Adrenal gland (tissue), 9 donors: ENCODE measurements at regions not wholly inside any gene's neighbourhood (a gene's known extent, or its start where the extent isn't known, plus 50 kb on each side); places are given as distances from the start of the nearest gene placed in this dataset.

Experiments used
- DNase-seq, 7 donors: peaks; one replicate each; pipeline ENCODE4 v3.0.0-alpha.2; 2019 to 2020
- H3K27ac ChIP-seq, 5 donors: fragments of 200-600 bp; sonication (generic) in 4 of 5; 1 replicate in 3 of 5; 2 replicates in 2 of 5; pipeline versions ENCODE4 v1.5.1 to v1.8.0; 2016 to 2020; ENCODE audit warnings: mild to moderate bottlenecking in 1 of 5
- H3K27me3 ChIP-seq: fragments of 200-600 bp; 2 replicates; pipeline ENCODE4 v1.8.0; 2021
- H3K36me3 ChIP-seq, 2 donors: fragments of 200-600 bp; replicated peaks in 1 of 2; 1 replicate in 1 of 2; 2 replicates in 1 of 2; pipeline versions ENCODE4 v1.5.1 to v1.8.0; 2018 to 2022
- H3K4me1 ChIP-seq, 2 donors: fragments of 200-600 bp; replicated peaks in 1 of 2; 1 replicate in 1 of 2; 2 replicates in 1 of 2; pipeline versions ENCODE4 v1.5.1 to v1.8.0; 2018 to 2021
- H3K4me3 ChIP-seq, 4 donors: fragments of 200-600 bp; sonication (generic) in 3 of 4; one replicate each; pipeline ENCODE4 v1.5.1; 2016 to 2018
- H3K9me3 ChIP-seq, 3 donors: fragments of 200-600 bp; sonication (generic) in 1 of 3; replicated peaks in 1 of 3; 1 replicate in 2 of 3; 2 replicates in 1 of 3; pipeline versions ENCODE4 v1.5.1 to v1.8.0; 2016 to 2021
- POLR2A ChIP-seq, 2 donors: fragments of 450-650 bp; IDR thresholded peaks; one replicate each; pipeline ENCODE4 v1.6.1; 2017; ENCODE audit warnings: antibody characterized with exemption in 2 of 2, mild to moderate bottlenecking in 2 of 2, moderate library complexity in 1 of 2
- WGBS, 4 donors: extraction: QIAGEN DNeasy Blood & Tissue Kit in 2 of 4; methylation state at CpG; one replicate each; pipeline versions ENCODE4 v1.1.5 to v1.1.7; 2013 to 2017; 5-methylcytosine and 5-hydroxymethylcytosine counted together
- intact Hi-C, 2 donors: fragments of 100-400 bp; cut with DNase I; formaldehyde crosslinking; loops; one replicate each; pipeline versions ENCODE4 v1.14.1 to v1.15.0; 2022 to 2023
- TF ChIP-seq, protein P1 (sequence below), 6 experiments: fragments of 450-650 bp in 4 of 6; fragments of 200-600 bp in 2 of 6; sonication (generic) in 1 of 6; IDR thresholded peaks; 1 replicate in 5 of 6; 2 replicates in 1 of 6; pipeline versions ENCODE4 v1.5.1 to v1.8.0; 2016 to 2021; ENCODE audit warnings: antibody characterized with exemption in 6 of 6, mild to moderate bottlenecking in 2 of 6, moderate library complexity in 1 of 6
- donor health status: healthy with polysubstance abuse.
- donor health status: Bipolar disorder and iron deficiency.
- donor health status: DM: yes; HTN: yes; CAD: no.
- donor health status: DM: no; HTN: no; CAD: no.
- donor health status: DM: no; HTN: no; CAD: no.

DNA sequence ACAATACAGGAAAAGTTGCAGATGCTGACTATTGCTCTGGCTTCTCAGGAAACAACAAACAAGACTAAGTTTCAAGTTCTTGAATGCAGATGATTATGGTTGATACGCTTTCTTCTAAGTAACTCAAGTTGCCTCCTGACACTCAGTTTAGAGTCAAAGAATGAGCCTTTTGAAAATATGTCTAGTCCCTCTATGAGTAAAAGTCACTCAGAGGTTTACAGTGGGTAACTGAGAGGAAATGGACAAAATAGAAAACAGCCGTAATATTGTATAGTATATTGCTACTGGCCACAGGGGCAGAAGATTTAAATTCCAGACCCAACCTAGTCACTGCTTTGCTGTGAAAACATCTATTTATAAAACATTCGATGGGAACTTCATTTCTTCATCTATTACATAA is 280.0 kb upstream of the ID4 start:
- H3K4me3 ChIP-seq: no peak overlapping the region
- TF ChIP-seq POLR2A (IDR thresholded peaks at IDR 0.05): no peak
- TF ChIP-seq, protein P1, sequence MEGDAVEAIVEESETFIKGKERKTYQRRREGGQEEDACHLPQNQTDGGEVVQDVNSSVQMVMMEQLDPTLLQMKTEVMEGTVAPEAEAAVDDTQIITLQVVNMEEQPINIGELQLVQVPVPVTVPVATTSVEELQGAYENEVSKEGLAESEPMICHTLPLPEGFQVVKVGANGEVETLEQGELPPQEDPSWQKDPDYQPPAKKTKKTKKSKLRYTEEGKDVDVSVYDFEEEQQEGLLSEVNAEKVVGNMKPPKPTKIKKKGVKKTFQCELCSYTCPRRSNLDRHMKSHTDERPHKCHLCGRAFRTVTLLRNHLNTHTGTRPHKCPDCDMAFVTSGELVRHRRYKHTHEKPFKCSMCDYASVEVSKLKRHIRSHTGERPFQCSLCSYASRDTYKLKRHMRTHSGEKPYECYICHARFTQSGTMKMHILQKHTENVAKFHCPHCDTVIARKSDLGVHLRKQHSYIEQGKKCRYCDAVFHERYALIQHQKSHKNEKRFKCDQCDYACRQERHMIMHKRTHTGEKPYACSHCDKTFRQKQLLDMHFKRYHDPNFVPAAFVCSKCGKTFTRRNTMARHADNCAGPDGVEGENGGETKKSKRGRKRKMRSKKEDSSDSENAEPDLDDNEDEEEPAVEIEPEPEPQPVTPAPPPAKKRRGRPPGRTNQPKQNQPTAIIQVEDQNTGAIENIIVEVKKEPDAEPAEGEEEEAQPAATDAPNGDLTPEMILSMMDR (IDR thresholded peaks at IDR 0.05): no peak
- no peaks in the 10 kb centered on the region for H3K4me1 ChIP-seq
- no peak for DNase-seq
- intact Hi-C loops: no loop called here
- H3K27ac ChIP-seq: no peak overlapping the region
- no peaks in the 10 kb centered on the region for H3K27me3 ChIP-seq
- no peaks in the 10 kb centered on the region for H3K9me3 ChIP-seq
- H3K36me3 ChIP-seq: no peaks in the 10 kb centered on the region
- WGBS, 4 donors: 80 to 85% (median 83%) methylated on average over 3 of the region's 3 CpGs

DNA sequence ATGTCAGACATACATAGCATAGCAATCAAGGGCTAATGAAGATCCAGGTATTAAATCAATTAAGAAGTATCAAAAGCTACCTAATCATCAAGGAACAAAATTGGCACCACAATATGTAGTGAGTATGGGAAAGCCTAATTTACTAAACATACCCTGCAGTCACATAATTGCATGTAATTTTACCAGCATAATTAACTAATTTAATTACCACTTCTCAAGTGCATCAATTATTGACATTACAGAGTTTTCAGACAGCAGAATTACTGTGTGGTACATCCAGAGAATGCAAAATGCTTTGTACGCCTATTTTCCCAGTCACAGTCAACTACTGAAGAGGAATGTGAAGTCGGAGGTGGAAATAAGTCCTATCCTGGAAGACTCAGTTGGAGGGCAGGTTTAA is 279.0 kb upstream of the ID4 start:
- Histone ChIP-seq H3K27me3 (no peaks in the 10 kb centered on the region), H3K36me3 (no peaks in the 10 kb centered on the region), H3K9me3 (no peaks in the 10 kb centered on the region), H3K4me1 (no peaks in the 10 kb centered on the region), H3K4me3 (no peak overlapping the region), H3K27ac (no peak overlapping the region)
- WGBS, 4 donors: 68 to 80% (median 72%) methylated on average over 2 of the region's 2 CpGs
- no peak for DNase-seq
- TF ChIP-seq POLR2A (IDR thresholded peaks at IDR 0.05): no peak
- TF ChIP-seq, protein P1 (IDR thresholded peaks at IDR 0.05): no peak
- intact Hi-C loops: no loop called here

DNA sequence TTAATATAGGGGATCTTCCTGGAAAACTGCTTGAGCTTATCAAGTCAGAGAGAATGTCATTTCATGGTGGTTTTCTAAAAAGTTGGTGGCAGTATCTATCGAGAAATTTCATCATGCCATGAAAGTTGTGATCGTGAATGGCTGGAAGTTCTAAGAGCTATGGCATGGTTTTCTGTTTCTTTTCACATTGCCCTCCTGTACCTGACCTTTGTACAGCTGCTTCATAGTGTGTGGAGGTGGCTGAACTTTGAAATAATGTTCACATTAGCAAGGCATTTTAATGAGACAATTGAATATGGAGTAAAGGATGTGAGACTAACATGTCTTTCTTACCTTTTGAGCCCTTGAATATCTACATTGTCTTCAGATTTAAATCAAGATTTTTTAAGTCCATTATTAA is 278.2 kb upstream of the ID4 start:
- intact Hi-C loops: no loop called here
- no peaks in the 10 kb centered on the region for H3K27me3 ChIP-seq
- no peak for TF ChIP-seq POLR2A (IDR thresholded peaks at IDR 0.05)
- TF ChIP-seq, protein P1 (IDR thresholded peaks at IDR 0.05): no peak
- 79 to 88% (median 84%) methylated on average over 2 of the region's 2 CpGs for WGBS, 4 donors
- no peaks in the 10 kb centered on the region for H3K36me3 ChIP-seq
- DNase-seq: no peak
- H3K4me3 ChIP-seq: no peak overlapping the region
- no peaks in the 10 kb centered on the region for H3K4me1 ChIP-seq
- no peaks in the 10 kb centered on the region for H3K9me3 ChIP-seq
- H3K27ac ChIP-seq: no peak overlapping the region

DNA sequence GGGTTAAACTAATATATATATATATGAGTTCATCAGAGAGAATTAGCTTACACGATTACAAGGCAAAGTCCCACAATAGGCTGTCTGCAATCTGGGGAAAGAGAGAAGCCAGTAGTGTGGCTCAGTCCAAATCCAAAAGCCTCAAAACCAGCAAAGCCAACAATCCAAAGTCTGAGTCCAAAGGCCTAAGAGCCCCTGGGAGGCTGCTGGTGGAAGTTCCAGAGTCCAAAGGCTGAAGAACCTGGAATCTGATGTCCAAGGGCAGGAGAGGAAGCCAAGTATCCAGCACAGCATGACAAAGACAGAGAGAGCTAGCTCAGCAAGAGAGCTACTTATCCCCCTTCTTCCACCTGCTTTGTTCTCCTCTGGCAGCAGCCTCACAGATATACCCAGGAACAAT is 274.7 kb upstream of the ID4 start:
- H3K27me3 ChIP-seq: no peaks in the 10 kb centered on the region
- H3K36me3 ChIP-seq: no peaks in the 10 kb centered on the region
- WGBS, 4 donors: 67 to 89% (median 81%) methylated on average over 1 of the region's 1 CpG
- H3K27ac ChIP-seq: no peak overlapping the region
- no peaks in the 10 kb centered on the region for H3K4me1 ChIP-seq
- no peaks in the 10 kb centered on the region for H3K9me3 ChIP-seq
- no peak for DNase-seq
- TF ChIP-seq, protein P1 (IDR thresholded peaks at IDR 0.05): no peak
- TF ChIP-seq POLR2A (IDR thresholded peaks at IDR 0.05): no peak
- intact Hi-C loops: no loop called here
- no peak overlapping the region for H3K4me3 ChIP-seq
